HG03045 (cell line): ENCODE measurements at regions not wholly inside any gene's neighbourhood (a gene's known extent, or its start where the extent isn't known, plus 50 kb on each side); places are given as distances from the start of the nearest gene placed in this dataset.
"Not testable (repeated sequence)": the region's sequence is repeated elsewhere in the genome, so short reads cannot be mapped to it uniquely, and the experiment has no call there.

ENCODE experiments used
- ATAC-seq: cut with Tn5 transposase; IDR thresholded peaks from one replicate; pipeline ENCODE4 v1.9.1; 2021; ENCODE audit warnings: mild to moderate bottlenecking, moderate library complexity; ENCODE audit not compliant: unreplicated experiment

DNA sequence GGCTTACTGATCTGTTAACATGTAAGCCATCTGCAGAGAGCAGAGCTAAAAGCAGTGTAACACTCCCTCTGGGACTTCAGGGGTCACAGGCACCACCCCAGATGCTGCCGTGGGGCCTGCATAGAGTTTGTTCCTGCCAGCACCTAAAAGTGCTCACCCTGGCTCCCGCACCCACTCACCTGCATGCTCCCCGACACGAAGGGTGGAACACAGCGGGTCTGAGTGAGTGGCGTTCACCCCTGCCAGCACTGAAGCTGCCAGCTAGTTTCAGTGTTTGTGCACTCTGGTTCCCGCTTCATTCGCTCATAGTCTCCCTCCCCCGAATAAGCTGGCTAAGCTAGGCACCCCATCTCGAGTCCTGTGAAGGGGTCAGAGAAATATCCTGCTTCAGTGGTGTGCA lies 1681.0 kb downstream of the NCAM2 start:
- no peak for ATAC-seq

DNA sequence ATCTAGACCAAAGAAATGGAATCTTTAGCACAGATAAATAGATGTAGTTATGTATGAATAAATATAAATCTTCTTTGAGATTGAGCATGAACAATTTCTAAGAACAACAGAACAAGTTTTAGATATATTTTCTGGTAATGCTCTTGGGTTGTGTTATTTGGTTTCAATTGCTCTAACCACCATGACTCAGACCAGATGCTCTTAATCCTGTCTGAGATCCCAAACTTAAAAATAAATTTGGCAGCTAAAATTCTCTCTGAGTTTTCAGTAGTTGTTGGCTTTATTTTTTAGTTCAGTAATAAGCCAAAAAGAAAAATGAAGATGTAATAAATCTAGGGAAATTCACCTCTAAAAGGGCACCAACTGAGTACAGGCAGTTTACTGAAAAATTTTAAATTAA lies 1693.4 kb downstream of the NCAM2 start:
- no peak for ATAC-seq

DNA sequence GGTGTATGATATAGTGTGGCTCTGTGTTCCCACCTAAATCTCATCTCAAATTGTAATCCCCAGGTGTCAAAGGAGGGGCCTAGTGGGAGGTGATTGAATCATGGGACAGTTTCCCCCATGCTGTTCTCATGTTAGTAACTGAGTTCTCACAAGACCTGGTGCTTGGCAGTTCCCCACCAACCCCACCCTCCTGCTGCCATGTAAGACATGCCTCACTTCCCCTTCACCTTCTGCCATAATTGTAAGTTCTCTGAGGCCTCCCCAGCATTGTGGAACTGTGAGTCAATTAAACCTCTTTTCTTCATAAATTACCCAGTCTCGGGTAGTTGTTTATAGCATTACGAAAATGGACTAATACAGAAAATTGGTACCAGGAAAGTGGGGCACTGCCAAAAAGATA lies 1705.3 kb downstream of the NCAM2 start:
- ATAC-seq: no peak

DNA sequence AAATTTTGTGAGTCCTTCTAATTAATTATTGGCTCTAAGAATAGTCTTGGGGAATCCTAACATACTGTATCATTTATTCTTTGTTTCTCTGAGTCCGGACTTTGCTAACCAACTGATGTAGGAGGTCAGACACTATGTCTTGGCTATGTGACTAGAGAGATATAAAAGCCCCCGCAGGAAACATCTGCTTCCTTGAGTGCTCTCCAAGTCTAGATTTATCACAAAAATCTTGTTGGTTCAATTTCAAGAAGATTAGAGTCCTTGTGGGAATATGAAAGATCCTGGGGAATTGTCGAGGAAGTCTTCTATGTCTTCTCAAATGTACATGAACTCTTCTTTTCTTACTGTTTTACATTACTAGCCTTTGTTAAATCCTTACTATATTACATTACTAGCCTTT lies 1712.5 kb downstream of the NCAM2 start:
- ATAC-seq: no peak

DNA sequence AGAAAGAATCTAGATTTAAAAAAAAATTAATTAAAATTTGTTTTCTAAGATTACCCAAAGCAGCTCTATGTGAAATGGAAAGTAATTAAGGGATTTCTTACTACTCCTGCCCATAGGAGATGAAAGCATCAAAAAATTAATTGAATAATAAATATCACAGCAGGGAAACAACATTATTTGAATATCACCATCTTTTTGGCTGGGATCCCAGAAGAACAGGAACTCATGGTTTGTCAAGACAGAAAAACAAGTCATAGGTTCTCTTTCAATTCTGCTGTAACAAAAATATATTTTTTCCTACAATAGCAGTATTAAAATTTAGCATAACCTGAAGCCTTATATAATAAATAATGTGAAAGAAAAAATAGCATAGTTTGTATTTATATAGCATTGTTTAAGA lies 1713.4 kb downstream of the NCAM2 start:
- no peak for ATAC-seq

DNA sequence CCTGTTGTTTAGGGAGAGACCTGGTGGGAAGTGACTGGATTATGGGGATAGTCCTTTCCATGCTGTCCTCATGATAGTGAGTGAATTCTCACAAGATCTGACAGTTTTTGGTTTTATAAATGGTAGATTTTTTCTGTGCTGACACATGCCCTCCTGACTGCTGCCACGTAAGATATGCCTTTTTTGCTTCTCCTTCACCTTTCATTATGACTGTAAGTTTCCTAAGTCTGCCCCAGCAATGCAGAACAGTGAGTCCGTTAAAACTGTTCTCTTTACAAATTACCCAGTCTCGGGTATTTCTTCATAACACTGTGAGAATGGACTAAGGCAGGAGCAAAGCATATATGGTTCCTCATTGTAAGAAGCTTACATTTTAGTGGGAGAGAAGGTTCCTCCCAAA lies 1727.2 kb downstream of the NCAM2 start:
- ATAC-seq: no peak

DNA sequence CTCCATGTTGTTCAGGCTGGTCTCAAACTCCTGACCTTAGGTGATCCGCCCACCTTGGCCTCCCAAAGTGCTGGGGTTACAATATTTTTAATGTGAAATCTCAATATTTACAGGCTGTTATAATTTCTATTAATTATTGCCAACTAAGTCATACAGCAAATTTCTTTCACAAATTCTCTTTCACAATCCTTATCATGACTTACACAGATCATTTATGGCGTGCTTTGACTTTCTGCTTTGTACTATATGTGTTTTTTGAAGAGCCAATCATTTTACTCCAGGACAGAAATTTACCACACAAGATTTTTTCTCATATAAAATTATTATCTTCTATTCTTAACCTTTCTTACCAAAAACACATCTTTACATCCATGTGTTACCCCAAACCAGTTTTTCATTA lies 1729.9 kb downstream of the NCAM2 start:
- no peak for ATAC-seq

DNA sequence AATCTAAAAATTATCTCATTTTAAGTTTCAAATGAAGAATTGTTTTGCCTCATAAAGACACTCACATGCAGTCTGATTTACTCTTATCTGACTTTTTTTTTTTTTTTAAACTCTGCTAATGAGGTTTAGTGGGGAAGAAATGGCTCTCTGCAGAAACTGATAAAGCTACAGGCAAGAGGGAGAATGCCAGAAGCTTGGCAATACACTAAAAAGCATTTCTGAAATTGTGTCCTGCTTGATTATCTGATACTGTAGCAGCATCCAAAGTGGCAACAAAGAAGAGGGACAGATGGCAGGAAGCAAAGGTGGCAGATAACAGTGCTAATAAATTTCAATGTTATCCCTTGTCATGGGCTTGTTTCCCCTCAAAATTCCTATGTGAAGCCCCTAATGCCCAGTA lies 1744.9 kb downstream of the NCAM2 start:
- ATAC-seq: no peak

DNA sequence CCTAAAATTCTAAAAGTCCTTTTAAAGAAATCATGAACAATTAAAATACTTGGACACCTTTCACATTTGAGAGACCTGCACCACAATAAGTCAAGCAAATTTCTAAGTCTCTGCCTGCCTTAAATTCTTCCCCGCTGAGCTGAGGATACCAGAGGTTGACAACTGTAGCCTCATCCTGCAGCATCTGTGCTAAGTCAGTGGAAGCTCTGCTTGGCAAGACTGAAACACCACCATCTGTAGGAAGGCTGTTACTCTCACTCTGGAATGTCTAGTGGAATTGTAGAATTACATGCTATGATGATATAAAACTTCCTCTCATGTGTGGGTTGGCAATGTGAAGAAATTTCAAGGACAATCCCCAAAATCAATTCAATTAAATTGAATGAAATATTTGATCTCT lies 1756.5 kb downstream of the NCAM2 start:
- ATAC-seq: no peak

DNA sequence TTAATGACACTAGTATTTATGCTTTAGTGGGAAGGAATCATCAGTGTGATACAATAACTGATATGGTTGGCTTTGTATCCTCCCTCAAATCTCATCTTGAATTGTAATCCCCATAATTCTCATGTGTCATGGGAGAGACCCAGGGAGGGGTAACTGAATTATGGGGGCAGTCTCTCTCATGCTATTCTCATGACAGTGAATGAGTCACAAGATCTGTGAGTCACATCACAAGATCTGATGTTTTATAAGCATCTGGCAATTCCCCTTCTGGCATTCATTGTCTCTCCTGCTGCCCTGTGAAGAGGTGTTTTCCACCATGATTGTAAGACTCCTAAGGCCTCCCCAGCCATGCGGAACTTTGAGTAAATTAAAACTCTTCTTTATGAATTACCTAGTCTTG lies 1760.3 kb downstream of the NCAM2 start:
- ATAC-seq: no peak

DNA sequence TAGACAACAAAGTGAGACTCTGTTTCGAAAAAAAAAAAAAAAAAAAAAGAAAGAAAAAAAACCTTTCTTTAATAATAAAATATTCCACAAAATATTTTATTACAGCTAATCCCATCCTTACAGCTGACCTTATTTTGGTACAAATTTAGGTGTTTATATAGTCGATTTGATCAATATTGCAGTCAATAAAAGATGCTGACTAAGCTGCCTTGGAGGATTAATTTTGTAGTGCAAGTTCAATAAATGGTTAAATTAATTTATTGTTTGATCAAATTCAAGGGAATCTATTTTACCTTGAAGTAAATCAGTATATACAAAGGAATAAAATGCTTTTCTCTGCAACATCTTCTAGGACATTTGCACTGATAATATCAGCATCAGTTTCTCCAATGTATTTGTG lies 1764.3 kb downstream of the NCAM2 start:
- ATAC-seq: no peak

DNA sequence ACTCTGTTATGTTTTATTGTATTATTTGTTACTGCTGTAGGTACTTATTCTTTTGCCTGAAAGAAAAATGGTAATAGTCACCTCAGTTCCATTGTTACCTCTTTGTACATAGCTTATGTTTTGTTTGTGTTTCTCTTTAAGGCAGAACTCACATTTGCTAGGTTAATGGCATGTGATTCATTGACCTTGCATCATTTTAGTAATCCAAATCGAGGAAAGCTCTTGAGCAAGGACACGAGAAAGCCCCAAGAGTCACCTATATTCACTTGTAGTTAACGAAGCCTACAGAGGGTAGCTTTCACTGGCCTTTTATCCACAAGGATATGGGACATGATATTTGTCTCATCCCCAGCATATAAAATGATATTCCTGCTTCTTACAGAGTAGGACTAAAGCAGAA lies 1765.2 kb downstream of the NCAM2 start:
- no peak for ATAC-seq

DNA sequence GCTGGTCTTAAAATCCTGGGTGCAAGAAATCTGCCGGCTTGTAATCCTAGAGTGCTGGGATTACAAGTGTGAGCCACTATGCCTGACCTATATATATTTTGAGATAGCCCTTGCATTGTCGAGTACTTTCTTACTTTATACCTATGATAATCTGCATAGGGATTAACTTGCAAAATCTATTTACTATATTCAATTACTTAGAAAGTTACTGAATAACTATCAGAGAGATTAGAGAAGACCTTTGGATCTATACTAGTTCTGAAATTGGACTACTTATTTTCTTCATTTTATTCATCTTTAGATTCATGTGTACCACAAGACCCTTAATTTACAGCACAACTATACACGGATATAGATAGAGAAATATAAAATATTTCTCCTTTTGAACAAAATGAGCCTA lies 1766.0 kb downstream of the NCAM2 start:
- ATAC-seq: no peak

DNA sequence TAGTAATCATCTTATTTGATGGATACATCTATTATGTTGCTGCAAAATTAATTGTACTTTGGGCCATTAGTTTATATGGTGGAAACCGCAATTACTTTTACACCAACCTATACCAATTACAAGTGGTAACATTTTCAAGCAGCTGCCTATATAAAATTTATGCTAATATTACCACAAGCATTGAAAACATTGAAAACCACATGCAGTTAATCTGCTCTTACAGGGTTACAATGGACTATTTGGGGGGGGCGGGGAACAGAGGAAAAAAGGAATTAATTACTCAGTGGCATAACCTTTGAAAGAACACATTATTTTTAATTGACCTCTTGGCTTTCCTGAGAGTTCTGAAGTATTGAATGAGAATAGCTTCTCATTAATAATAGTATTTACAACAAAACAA lies 1793.2 kb downstream of the NCAM2 start:
- ATAC-seq: no peak

DNA sequence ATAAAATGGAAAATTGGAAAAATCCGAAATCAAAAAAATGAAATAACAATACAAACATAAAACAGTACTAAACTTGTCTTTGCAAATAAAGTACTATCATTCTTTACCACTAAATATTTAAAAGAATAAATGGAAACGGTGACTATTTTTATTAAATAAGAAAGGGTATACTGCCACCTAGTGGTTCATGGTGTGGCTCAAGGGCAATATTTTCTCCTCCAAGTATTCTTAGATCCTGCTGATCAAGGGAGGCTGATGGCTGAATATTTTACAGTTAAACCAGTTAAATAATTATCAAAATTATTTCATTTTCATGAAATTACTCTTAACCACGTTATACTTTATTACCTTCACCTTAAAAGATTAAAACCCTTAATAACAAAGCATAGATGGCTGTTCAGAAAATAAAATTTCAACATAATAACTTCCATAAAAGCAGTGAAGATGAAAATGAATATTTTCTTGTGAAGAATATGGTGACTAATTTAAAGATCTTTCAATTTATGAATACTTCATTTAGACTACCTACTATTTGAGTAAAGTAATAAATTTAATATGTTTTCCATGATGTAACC lies 1793.9 kb downstream of the NCAM2 start:
- no peak for ATAC-seq

DNA sequence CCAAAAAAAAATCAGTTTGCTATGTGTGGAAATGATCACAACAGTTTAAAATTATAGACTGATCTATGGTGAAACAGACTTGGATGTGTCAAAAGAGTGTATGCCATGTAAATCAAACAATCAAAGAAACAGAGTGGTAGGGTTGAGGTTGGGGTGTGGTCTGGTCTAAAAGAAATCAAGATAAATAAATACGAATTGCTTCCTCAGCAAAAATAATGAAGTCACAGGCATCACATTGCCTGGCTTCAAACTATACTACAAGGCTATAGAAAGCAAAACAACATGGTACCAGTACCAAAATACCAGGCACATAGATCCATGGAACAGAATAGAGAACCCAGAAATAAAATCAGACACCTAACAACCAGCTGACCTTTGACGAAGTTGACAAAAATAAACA lies 1796.9 kb downstream of the NCAM2 start:
- ATAC-seq: no peak

DNA sequence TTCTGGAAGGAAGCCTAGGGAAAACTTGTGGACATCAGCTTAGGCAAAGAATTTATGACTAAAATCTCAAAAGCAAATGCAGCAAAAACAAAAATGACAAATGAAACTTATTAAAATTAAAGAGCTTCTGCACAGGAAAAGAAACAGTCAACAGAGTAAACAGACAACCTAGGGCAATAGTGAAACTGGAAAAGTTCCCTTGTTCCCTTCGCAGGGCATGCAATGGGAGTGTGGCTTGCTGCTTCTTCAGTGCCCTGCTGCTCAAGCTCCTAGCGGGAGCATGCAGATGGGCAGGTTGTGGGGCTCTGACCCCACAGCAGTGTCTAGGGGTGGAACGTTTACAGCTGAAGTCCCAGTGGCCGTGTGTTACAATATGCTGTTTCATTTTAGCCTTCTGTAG lies 1797.4 kb downstream of the NCAM2 start:
- ATAC-seq: no peak

DNA sequence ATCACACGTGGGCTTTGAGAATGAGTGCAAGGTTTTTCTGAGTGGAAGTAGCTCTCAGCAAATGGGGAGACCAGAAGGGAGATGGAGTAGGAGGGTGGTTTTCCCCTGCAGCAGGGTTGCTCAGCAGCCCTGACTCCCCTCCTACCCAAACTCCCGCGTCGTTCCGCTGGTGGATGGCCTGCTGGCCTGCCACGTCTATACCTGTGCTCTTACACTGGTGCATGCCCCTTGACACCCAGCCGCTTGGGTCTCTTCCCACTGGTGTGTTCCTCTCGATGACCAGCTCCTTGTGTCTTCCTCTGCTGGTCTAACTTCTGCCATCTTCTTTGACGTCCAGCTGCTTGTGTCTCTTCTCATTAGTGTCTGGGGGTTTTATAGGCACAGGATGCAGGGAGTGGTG lies 1797.9 kb downstream of the NCAM2 start:
- no peak for ATAC-seq

DNA sequence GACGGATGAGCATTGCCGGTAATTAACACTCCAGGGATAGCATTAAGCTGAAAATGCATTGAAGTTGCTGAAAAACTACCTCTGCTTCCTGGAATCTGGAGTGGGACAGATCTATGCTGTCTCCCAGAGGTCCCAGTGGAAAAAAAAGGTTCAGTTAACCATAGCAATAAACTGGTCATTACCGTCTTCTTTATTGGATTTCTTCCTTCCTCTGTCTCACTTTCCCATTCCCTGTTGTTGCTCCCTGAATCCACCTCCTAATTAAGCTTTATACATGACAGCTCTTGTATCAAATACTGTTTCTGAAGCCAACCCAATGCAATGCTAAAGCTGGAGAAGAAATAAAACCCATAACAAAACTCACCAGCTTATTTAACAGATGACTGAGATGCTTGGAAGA lies 1805.9 kb downstream of the NCAM2 start:
- no peak for ATAC-seq

DNA sequence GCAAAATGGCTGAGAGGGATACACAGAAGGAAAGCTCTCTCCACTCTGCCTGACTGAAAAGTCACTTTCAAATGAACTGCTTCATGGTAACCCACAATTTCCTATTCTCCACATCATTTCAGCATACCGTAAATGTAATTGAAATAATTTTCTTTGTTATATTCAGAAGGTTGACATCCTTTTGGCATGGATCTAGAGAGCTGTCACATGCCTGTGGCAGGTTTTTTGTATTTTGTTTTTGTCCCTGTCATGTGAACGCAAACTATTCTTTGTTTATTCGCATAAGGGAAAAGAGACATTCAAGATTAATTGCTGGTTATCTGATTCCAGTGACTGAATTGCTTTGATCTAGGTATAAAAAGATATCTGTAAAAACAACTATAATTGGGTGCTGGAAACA lies 1808.1 kb downstream of the NCAM2 start:
- no peak for ATAC-seq

DNA sequence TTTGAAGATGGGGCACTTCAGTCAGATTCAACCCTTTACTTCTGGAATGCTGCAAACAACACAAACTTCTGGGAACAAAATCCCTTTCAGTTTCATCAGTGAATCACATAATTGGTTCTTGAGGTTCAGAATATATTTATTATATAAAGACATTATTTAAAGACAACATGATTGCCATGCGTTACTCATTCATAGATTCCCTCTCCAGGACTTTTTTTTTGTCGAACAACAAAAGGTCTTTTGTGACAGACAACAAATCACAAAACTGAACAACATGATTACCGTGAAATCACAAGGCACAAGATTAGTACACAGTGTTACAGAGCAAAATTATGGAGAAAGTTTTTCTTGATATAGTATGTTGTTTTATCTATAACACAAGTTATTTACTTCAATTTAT lies 1815.0 kb downstream of the NCAM2 start:
- ATAC-seq: no peak

DNA sequence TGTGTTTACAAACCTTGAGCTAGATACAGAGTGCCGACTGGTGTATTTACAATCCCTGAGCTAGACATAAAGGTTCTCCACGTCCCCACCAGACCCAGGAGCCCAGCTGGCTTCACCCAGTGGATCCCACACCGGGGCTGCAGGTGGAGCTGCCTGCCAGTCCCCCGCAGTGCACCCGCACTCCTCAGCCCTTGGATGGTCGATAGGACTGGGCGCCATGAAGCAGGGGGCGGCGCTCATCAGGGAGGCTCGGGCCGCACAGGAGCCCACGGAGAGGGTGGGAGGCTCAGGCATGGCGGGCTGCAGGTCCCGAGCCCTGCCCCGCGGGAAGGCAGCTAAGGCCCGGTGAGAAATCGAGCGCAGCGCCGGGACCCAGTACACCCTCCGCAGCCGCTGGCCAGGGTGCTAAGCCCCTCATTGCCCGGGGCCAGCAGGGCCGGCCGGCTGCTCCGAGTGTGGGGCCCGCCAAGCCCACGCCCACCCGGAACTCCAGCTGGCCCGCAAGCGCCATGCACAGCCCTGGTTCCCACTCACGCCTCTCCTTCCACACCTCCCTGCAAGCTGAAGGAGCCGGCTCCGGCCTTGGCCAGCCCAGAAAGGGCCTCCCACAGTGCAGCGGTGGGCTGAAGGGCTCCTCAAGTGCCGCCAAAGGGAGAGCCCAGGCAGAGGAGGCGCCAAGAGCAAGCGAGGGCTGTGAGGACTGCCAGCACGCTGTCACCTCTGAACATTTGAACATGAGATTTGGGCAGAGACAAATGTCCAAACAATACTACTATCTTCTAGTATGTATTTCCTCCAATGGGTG lies 1820.7 kb downstream of the NCAM2 start:
- not testable (repeated sequence) for ATAC-seq

DNA sequence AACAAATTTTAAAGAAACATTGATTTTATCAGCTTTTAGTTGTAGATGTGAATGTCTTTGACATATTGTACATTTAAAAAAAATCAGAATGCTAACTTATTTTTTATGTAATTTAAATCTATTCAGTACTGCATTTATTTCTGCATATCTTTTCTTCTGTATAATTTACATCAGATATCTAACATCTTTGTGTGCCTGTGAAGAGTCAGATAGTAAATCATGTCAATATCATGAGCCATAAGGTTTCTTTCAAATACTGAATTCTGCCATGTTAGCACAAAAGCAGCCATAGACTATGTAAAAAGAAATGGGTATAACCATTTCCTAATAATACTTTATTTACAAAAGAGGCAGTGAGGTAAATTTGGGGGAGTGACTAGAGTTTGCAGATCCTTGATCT lies 1829.2 kb downstream of the NCAM2 start:
- no peak for ATAC-seq
